ENCODE measurements at regions not wholly inside any gene's neighbourhood (a gene's known extent, or its start where the extent isn't known, plus 50 kb on each side); places are given as distances from the start of the nearest gene placed in this dataset.

- H3K27me3 Mint-ChIP-seq = peaks cover 19% of the 10 kb centered on the region
- no peaks in the 10 kb centered on the region for H3K9me3 Mint-ChIP-seq (ENCODE audit: low read depth)
- no peak overlapping the region for H3K27ac Mint-ChIP-seq
- peaks cover 1% of the 10 kb centered on the region for H3K4me1 Mint-ChIP-seq (ENCODE audit: low read depth)
- no peak overlapping the region for H3K4me3 Mint-ChIP-seq
- H3K36me3 Mint-ChIP-seq = no peaks in the 10 kb centered on the region
Measured at GRCh38 chr2:204321027-204321800, 224.1 kb upstream of the PARD3B start.

GRCh38 chr2:204321910-204322751 lies 223.1 kb upstream of the PARD3B start:
- H3K4me3 Mint-ChIP-seq = no peak overlapping the region
- H3K9me3 Mint-ChIP-seq (ENCODE audit: low read depth) = no peaks in the 10 kb centered on the region

GRCh38 chr2:204325468-204325867 lies 219.8 kb upstream of the PARD3B start:
- Mint-ChIP-seq H3K36me3 (no peaks in the 10 kb centered on the region), H3K4me3 (no peak overlapping the region), H3K27ac (no peak overlapping the region), H3K27me3 (peaks cover 11% of the 10 kb centered on the region), H3K9me3 (ENCODE audit: low read depth) (no peaks in the 10 kb centered on the region), H3K4me1 (ENCODE audit: low read depth) (peaks cover 1% of the 10 kb centered on the region)

More at GRCh38 chr2:204321910-204322751, 223.1 kb upstream of the PARD3B start:
- no peaks in the 10 kb centered on the region for H3K36me3 Mint-ChIP-seq
- no peak overlapping the region for H3K27ac Mint-ChIP-seq
- peaks cover 1% of the 10 kb centered on the region for H3K4me1 Mint-ChIP-seq (ENCODE audit: low read depth)
- peaks cover 19% of the 10 kb centered on the region for H3K27me3 Mint-ChIP-seq

- Mint-ChIP-seq H3K4me3 (no peak overlapping the region), H3K36me3 (no peaks in the 10 kb centered on the region), H3K4me1 (ENCODE audit: low read depth) (peaks cover 1% of the 10 kb centered on the region), H3K27ac (no peak overlapping the region), H3K9me3 (ENCODE audit: low read depth) (no peaks in the 10 kb centered on the region), H3K27me3 (peaks cover 6% of the 10 kb centered on the region)
Measured at GRCh38 chr2:204328373-204328772, 216.9 kb upstream of the PARD3B start.

GRCh38 chr2:204329016-204329415 lies 216.3 kb upstream of the PARD3B start:
- Mint-ChIP-seq H3K4me1 (ENCODE audit: low read depth) (peaks cover 1% of the 10 kb centered on the region), H3K36me3 (no peaks in the 10 kb centered on the region), H3K27me3 (peaks cover 3% of the 10 kb centered on the region), H3K9me3 (ENCODE audit: low read depth) (no peaks in the 10 kb centered on the region), H3K27ac (no peak overlapping the region), H3K4me3 (no peak overlapping the region)

GRCh38 chr2:204329532-204329931 lies 215.7 kb upstream of the PARD3B start:
- H3K36me3 Mint-ChIP-seq = no peaks in the 10 kb centered on the region
- H3K4me3 Mint-ChIP-seq = no peak overlapping the region
- no peak overlapping the region for H3K27ac Mint-ChIP-seq

GRCh38 chr2:204331180-204331579 lies 214.1 kb upstream of the PARD3B start:
- Mint-ChIP-seq H3K27ac (no peak overlapping the region), H3K4me3 (no peak overlapping the region), H3K4me1 (ENCODE audit: low read depth) (no peaks in the 10 kb centered on the region), H3K36me3 (no peaks in the 10 kb centered on the region), H3K27me3 (no peaks in the 10 kb centered on the region), H3K9me3 (ENCODE audit: low read depth) (no peaks in the 10 kb centered on the region)

More at GRCh38 chr2:204329532-204329931, 215.7 kb upstream of the PARD3B start:
- peaks cover 1% of the 10 kb centered on the region for H3K27me3 Mint-ChIP-seq
- peaks cover 1% of the 10 kb centered on the region for H3K4me1 Mint-ChIP-seq (ENCODE audit: low read depth)
- H3K9me3 Mint-ChIP-seq (ENCODE audit: low read depth) = no peaks in the 10 kb centered on the region

- H3K27me3 Mint-ChIP-seq = peaks cover 4% of the 10 kb centered on the region
Measured at GRCh38 chr2:204331988-204332387, 213.3 kb upstream of the PARD3B start.

GRCh38 chr2:204332706-204333105 lies 212.6 kb upstream of the PARD3B start:
- Mint-ChIP-seq H3K27ac (no peak overlapping the region), H3K4me3 (no peak overlapping the region), H3K27me3 (peaks cover 5% of the 10 kb centered on the region), H3K36me3 (no peaks in the 10 kb centered on the region), H3K9me3 (ENCODE audit: low read depth) (no peaks in the 10 kb centered on the region), H3K4me1 (ENCODE audit: low read depth) (no peaks in the 10 kb centered on the region)

More at GRCh38 chr2:204331988-204332387, 213.3 kb upstream of the PARD3B start:
- no peak overlapping the region for H3K27ac Mint-ChIP-seq
- no peak overlapping the region for H3K4me3 Mint-ChIP-seq
- H3K4me1 Mint-ChIP-seq (ENCODE audit: low read depth) = no peaks in the 10 kb centered on the region
- H3K9me3 Mint-ChIP-seq (ENCODE audit: low read depth) = no peaks in the 10 kb centered on the region
- H3K36me3 Mint-ChIP-seq = no peaks in the 10 kb centered on the region

GRCh38 chr2:204333861-204334260 lies 211.4 kb upstream of the PARD3B start:
- Mint-ChIP-seq H3K9me3 (ENCODE audit: low read depth) (no peaks in the 10 kb centered on the region), H3K36me3 (no peaks in the 10 kb centered on the region), H3K27me3 (peaks cover 7% of the 10 kb centered on the region), H3K27ac (no peak overlapping the region), H3K4me3 (no peak overlapping the region), H3K4me1 (ENCODE audit: low read depth) (no peaks in the 10 kb centered on the region)

- H3K9me3 Mint-ChIP-seq (ENCODE audit: low read depth) = no peaks in the 10 kb centered on the region
- peaks cover 12% of the 10 kb centered on the region for H3K27me3 Mint-ChIP-seq
- no peaks in the 10 kb centered on the region for H3K36me3 Mint-ChIP-seq
- H3K4me1 Mint-ChIP-seq (ENCODE audit: low read depth) = no peaks in the 10 kb centered on the region
- H3K27ac Mint-ChIP-seq = no peak overlapping the region
- H3K4me3 Mint-ChIP-seq = no peak overlapping the region
Measured at GRCh38 chr2:204335451-204336058, 209.7 kb upstream of the PARD3B start.

- Mint-ChIP-seq H3K36me3 (no peaks in the 10 kb centered on the region), H3K4me3 (no peak overlapping the region), H3K27me3 (peaks cover 12% of the 10 kb centered on the region), H3K9me3 (ENCODE audit: low read depth) (no peaks in the 10 kb centered on the region), H3K27ac (no peak overlapping the region), H3K4me1 (ENCODE audit: low read depth) (no peaks in the 10 kb centered on the region)
Measured at GRCh38 chr2:204336153-204336744, 209.0 kb upstream of the PARD3B start.

GRCh38 chr2:204337638-204338037 lies 207.6 kb upstream of the PARD3B start:
- Mint-ChIP-seq H3K36me3 (no peaks in the 10 kb centered on the region), H3K27me3 (peaks cover 12% of the 10 kb centered on the region), H3K9me3 (ENCODE audit: low read depth) (no peaks in the 10 kb centered on the region), H3K4me1 (ENCODE audit: low read depth) (no peaks in the 10 kb centered on the region), H3K27ac (no peak overlapping the region), H3K4me3 (no peak overlapping the region)

- Mint-ChIP-seq H3K36me3 (no peaks in the 10 kb centered on the region), H3K4me3 (no peak overlapping the region), H3K4me1 (ENCODE audit: low read depth) (no peaks in the 10 kb centered on the region), H3K27ac (no peak overlapping the region), H3K9me3 (ENCODE audit: low read depth) (no peaks in the 10 kb centered on the region), H3K27me3 (peaks cover 12% of the 10 kb centered on the region)
Measured at GRCh38 chr2:204339212-204339715, 206.0 kb upstream of the PARD3B start.

All from activated naive CD8-positive, alpha-beta T cell (primary cell).